Mesenchymal stem cell (in vitro differentiated cells and primary cell): ENCODE measurements at regions not wholly inside any gene's neighbourhood (a gene's known extent, or its start where the extent isn't known, plus 50 kb on each side); places are given as distances from the start of the nearest gene placed in this dataset.

Source experiments
- DNase-seq: peaks from one replicate; pipeline ENCODE4 v3.0.0-alpha.2; 2013
- H2AFZ ChIP-seq: one replicate; pipeline ENCODE4 v1.6.1; 2013; ENCODE audit warnings: low read depth, mild to moderate bottlenecking, control low read depth, inconsistent platforms, low read length, moderate library complexity
- H2AK5ac ChIP-seq: 2 replicates; pipeline ENCODE4 v1.6.1; 2013; ENCODE audit warnings: low read length, moderate library complexity, mild to moderate bottlenecking, inconsistent platforms; ENCODE audit not compliant: severe bottlenecking
- H2BK120ac ChIP-seq: one replicate; pipeline ENCODE4 v1.6.1; 2013; ENCODE audit warnings: low read depth, mild to moderate bottlenecking, inconsistent platforms, low read length, moderate library complexity
- H2BK12ac ChIP-seq, 2 experiments: one replicate each; pipeline ENCODE4 v1.6.1; 2013; ENCODE audit warnings: inconsistent platforms in 2 of 2, low read length in 2 of 2, mild to moderate bottlenecking in 2 of 2, moderate library complexity in 2 of 2, control low read depth in 1 of 2
- H2BK15ac ChIP-seq: one replicate; pipeline ENCODE4 v1.6.1; 2013; ENCODE audit warnings: mild to moderate bottlenecking, low read depth, inconsistent platforms; ENCODE audit not compliant: poor library complexity, severe bottlenecking
- H2BK5ac ChIP-seq: 2 replicates; pipeline ENCODE4 v1.6.1; 2013; ENCODE audit warnings: low read depth, mild to moderate bottlenecking, low read length, control low read depth, inconsistent platforms; ENCODE audit not compliant: poor library complexity, severe bottlenecking
- H3K14ac ChIP-seq, 2 experiments: one replicate each; pipeline ENCODE4 v1.6.1; 2013; ENCODE audit warnings: inconsistent platforms in 2 of 2, low read length in 2 of 2, control low read depth in 1 of 2, mild to moderate bottlenecking in 1 of 2, moderate library complexity in 1 of 2
- H3K18ac ChIP-seq, 2 experiments: one replicate each; pipeline ENCODE4 v1.6.1; 2013; ENCODE audit warnings: inconsistent platforms in 2 of 2, low read length in 2 of 2, control low read depth in 1 of 2, low read depth in 1 of 2, mild to moderate bottlenecking in 1 of 2
- H3K23ac ChIP-seq, 2 experiments: one replicate each; pipeline ENCODE4 v1.6.1; 2013; ENCODE audit warnings: inconsistent platforms in 2 of 2, low read length in 2 of 2, mild to moderate bottlenecking in 2 of 2, moderate library complexity in 2 of 2, control low read depth in 1 of 2
- H3K27ac ChIP-seq: 2 replicates; pipeline ENCODE4 v1.5.1; 2013; ENCODE audit warnings: mild to moderate bottlenecking, moderate library complexity, low read length, control low read depth, inconsistent platforms; ENCODE audit not compliant: poor library complexity, severe bottlenecking
- H3K27me3 ChIP-seq, 2 experiments: 2 replicates each; pipeline versions ENCODE4 v1.6.1 to v1.7.0; 2013; ENCODE audit warnings: low read length in 2 of 2, mild to moderate bottlenecking in 2 of 2, moderate library complexity in 2 of 2, control low read depth in 1 of 2, inconsistent platforms in 1 of 2; ENCODE audit not compliant: control insufficient read depth in 1 of 2, insufficient read depth in 1 of 2
- H3K36me3 ChIP-seq, 2 experiments: 2 replicates each; pipeline versions ENCODE4 v1.6.1 to v1.7.0; 2013; ENCODE audit warnings: low read length in 2 of 2, control low read depth in 1 of 2, inconsistent platforms in 1 of 2, low read depth in 1 of 2, mild to moderate bottlenecking in 1 of 2; ENCODE audit not compliant: insufficient read depth in 2 of 2, control insufficient read depth in 1 of 2
- H3K4ac ChIP-seq, 2 experiments: one replicate each; pipeline ENCODE4 v1.6.1; 2013; ENCODE audit warnings: inconsistent platforms in 2 of 2, low read length in 2 of 2, mild to moderate bottlenecking in 2 of 2, moderate library complexity in 2 of 2, control low read depth in 1 of 2, low read depth in 1 of 2
- H3K4me1 ChIP-seq: 2 replicates; pipeline ENCODE4 v1.6.1; 2013; ENCODE audit warnings: low read depth, low read length, control low read depth; ENCODE audit not compliant: control insufficient read depth, insufficient read depth
- H3K4me2 ChIP-seq: 2 replicates; pipeline ENCODE4 v1.6.1; 2013; ENCODE audit warnings: low read length, mild to moderate bottlenecking, inconsistent platforms; ENCODE audit not compliant: poor library complexity, severe bottlenecking
- H3K4me3 ChIP-seq, 2 experiments: 2 replicates each; pipeline versions ENCODE4 v1.5.1 to v1.7.0; 2013; ENCODE audit warnings: low read length in 2 of 2, mild to moderate bottlenecking in 2 of 2, control low read depth in 1 of 2, low read depth in 1 of 2; ENCODE audit not compliant: insufficient read depth in 1 of 2
- H3K79me1 ChIP-seq: replicated peaks from 2 replicates; pipeline ENCODE4 v1.6.1; 2013; ENCODE audit warnings: mild to moderate bottlenecking, control low read depth, low read length, inconsistent platforms; ENCODE audit not compliant: poor library complexity, severe bottlenecking
- H3K9ac ChIP-seq: 2 replicates; pipeline ENCODE4 v1.7.0; 2013; ENCODE audit warnings: mild to moderate bottlenecking, low read length, moderate library complexity
- H3K9me3 ChIP-seq: 2 replicates; pipeline ENCODE4 v1.7.0; 2013; ENCODE audit warnings: mild to moderate bottlenecking, low read length; ENCODE audit not compliant: control insufficient read depth
- H4K8ac ChIP-seq: one replicate; pipeline ENCODE4 v1.6.1; 2013; ENCODE audit warnings: inconsistent platforms, mild to moderate bottlenecking, low read length, moderate library complexity
- H4K91ac ChIP-seq: one replicate; pipeline ENCODE4 v1.6.1; 2013; ENCODE audit warnings: mild to moderate bottlenecking, low read length, inconsistent platforms
- WGBS: methylation state at CpG from one replicate; pipeline ENCODE4 v1.1.7; 2013; ENCODE audit warnings: mixed read lengths; 5-methylcytosine and 5-hydroxymethylcytosine counted together

GRCh38 chr5:121726991-121727390 lies 124.7 kb upstream of the FTMT start:
- Histone ChIP-seq H3K4me3 (no peak overlapping the region), H3K4me2 (no peak overlapping the region), H3K18ac (no peak overlapping the region), H2BK120ac (no peak overlapping the region), H3K36me3 (no peaks in the 10 kb centered on the region), H3K4ac (no peak overlapping the region), H3K4me1 (no peaks in the 10 kb centered on the region), H2AK5ac (no peak overlapping the region), H3K79me1 (no peaks in the 10 kb centered on the region), H2BK15ac (no peak overlapping the region), H3K14ac (no peak overlapping the region), H4K91ac (no peak overlapping the region), H2AFZ (no peak overlapping the region), H2BK5ac (no peak overlapping the region), H3K23ac (no peak overlapping the region), H2BK12ac (no peak overlapping the region), H3K27ac (no peak overlapping the region), H4K8ac (no peak overlapping the region), H3K9me3 (no peaks in the 10 kb centered on the region), H3K27me3 (no peaks in the 10 kb centered on the region), H3K9ac (no peak overlapping the region)
- DNase-seq: no peak
- WGBS: 91% methylated on average over 8 of the region's 8 CpGs

- no peak overlapping the region for H3K4ac ChIP-seq
- H3K27me3 ChIP-seq: no peaks in the 10 kb centered on the region
- H3K23ac ChIP-seq: no peak overlapping the region
- H3K14ac ChIP-seq: no peak overlapping the region
- H3K4me2 ChIP-seq: no peak overlapping the region
- H3K4me3 ChIP-seq: no peak overlapping the region
- no peaks in the 10 kb centered on the region for H3K36me3 ChIP-seq
- no peak overlapping the region for H2BK15ac ChIP-seq
- no peak overlapping the region for H2BK120ac ChIP-seq
- H3K9me3 ChIP-seq: no peaks in the 10 kb centered on the region
- no peak overlapping the region for H4K91ac ChIP-seq
- H2AK5ac ChIP-seq: no peak overlapping the region
- no peaks in the 10 kb centered on the region for H3K79me1 ChIP-seq
- H2AFZ ChIP-seq: no peak overlapping the region
- WGBS: 50% methylated on average over 2 of the region's 3 CpGs
- no peak overlapping the region for H3K27ac ChIP-seq
- no peak overlapping the region for H2BK5ac ChIP-seq
- no peak overlapping the region for H2BK12ac ChIP-seq
- no peak overlapping the region for H3K18ac ChIP-seq
- H3K9ac ChIP-seq: no peak overlapping the region
- no peak overlapping the region for H4K8ac ChIP-seq
- no peaks in the 10 kb centered on the region for H3K4me1 ChIP-seq
- DNase-seq: peak; percentile 22
Observed at GRCh38 chr5:121731377-121731776, 120.3 kb upstream of the FTMT start.

GRCh38 chr5:121735618-121736017 lies 116.1 kb upstream of the FTMT start:
- H3K36me3 ChIP-seq: no peaks in the 10 kb centered on the region
- no peak overlapping the region for H3K4me3 ChIP-seq
- no peak overlapping the region for H3K9ac ChIP-seq
- no peaks in the 10 kb centered on the region for H3K9me3 ChIP-seq
- no peak overlapping the region for H3K18ac ChIP-seq
- no peaks in the 10 kb centered on the region for H3K79me1 ChIP-seq
- no peak overlapping the region for H3K14ac ChIP-seq
- no peak overlapping the region for H2AFZ ChIP-seq
- H3K27ac ChIP-seq: no peak overlapping the region
- H4K8ac ChIP-seq: no peak overlapping the region
- no peak overlapping the region for H3K4ac ChIP-seq
- no peak for DNase-seq
- 94% methylated on average over 2 of the region's 2 CpGs for whole genome bisulfite sequencing
- H4K91ac ChIP-seq: no peak overlapping the region
- H2BK15ac ChIP-seq: no peak overlapping the region
- H3K27me3 ChIP-seq: no peaks in the 10 kb centered on the region
- H3K4me2 ChIP-seq: no peak overlapping the region
- no peak overlapping the region for H2BK5ac ChIP-seq
- no peak overlapping the region for H3K23ac ChIP-seq
- H3K4me1 ChIP-seq: no peaks in the 10 kb centered on the region
- no peak overlapping the region for H2BK12ac ChIP-seq
- no peak overlapping the region for H2BK120ac ChIP-seq
- no peak overlapping the region for H2AK5ac ChIP-seq

- Histone ChIP-seq H2AFZ (no peak overlapping the region), H2BK5ac (no peak overlapping the region), H3K36me3 (no peaks in the 10 kb centered on the region), H3K4me1 (no peaks in the 10 kb centered on the region), H3K9me3 (no peaks in the 10 kb centered on the region), H2AK5ac (no peak overlapping the region), H3K79me1 (no peaks in the 10 kb centered on the region), H4K91ac (no peak overlapping the region), H3K9ac (no peak overlapping the region), H3K27ac (no peak overlapping the region), H2BK15ac (no peak overlapping the region), H3K4me3 (no peak overlapping the region), H3K14ac (no peak overlapping the region), H4K8ac (no peak overlapping the region), H2BK120ac (no peak overlapping the region), H3K4ac (no peak overlapping the region), H3K23ac (no peak overlapping the region), H3K27me3 (no peaks in the 10 kb centered on the region), H3K4me2 (no peak overlapping the region), H3K18ac (no peak overlapping the region), H2BK12ac (no peak overlapping the region)
- DNase-seq: no peak
- 96% methylated on average over 2 of the region's 2 CpGs for whole genome bisulfite sequencing
Observed at GRCh38 chr5:121737120-121737519, 114.6 kb upstream of the FTMT start.
